Progenitor cell of endocrine pancreas (in vitro differentiated cells): ENCODE measurements at regions not wholly inside any gene's neighbourhood (a gene's known extent, or its start where the extent isn't known, plus 50 kb on each side); places are given as distances from the start of the nearest gene placed in this dataset.

Source experiments
- DNase-seq: peaks from one replicate; pipeline ENCODE4 v3.0.0; 2021; ENCODE audit warnings: low spot score; ENCODE audit not compliant: unreplicated experiment
- H3K27ac Mint-ChIP-seq: 2 replicates; pipeline ENCODE4 v1.8.0; 2021; ENCODE audit warnings: mild to moderate bottlenecking, moderate library complexity, mixed read lengths
- H3K27me3 Mint-ChIP-seq: 2 replicates; pipeline ENCODE4 v1.8.0; 2021; ENCODE audit warnings: mixed read lengths
- H3K36me3 Mint-ChIP-seq: 2 replicates; pipeline ENCODE4 v1.8.0; 2022; ENCODE audit warnings: mixed read lengths; ENCODE audit not compliant: insufficient read depth
- H3K4me1 Mint-ChIP-seq: 2 replicates; pipeline ENCODE4 v1.8.0; 2021; ENCODE audit warnings: low read depth, mixed read lengths
- H3K4me3 Mint-ChIP-seq: 2 replicates; pipeline ENCODE4 v1.8.0; 2021; ENCODE audit warnings: low read depth, mild to moderate bottlenecking, moderate library complexity, mixed read lengths
- H3K9me3 Mint-ChIP-seq: 2 replicates; pipeline ENCODE4 v1.8.0; 2021; ENCODE audit warnings: low read depth, mixed read lengths
- TF ChIP-seq, protein P1 (sequence below): fragments of 200-600 bp; sonication (generic); IDR thresholded peaks from one replicate; pipeline ENCODE4 v1.5.0; 2021; ENCODE audit warnings: antibody characterized with exemption, mild to moderate bottlenecking; ENCODE audit not compliant: unreplicated experiment

- DNase-seq, result no peak
- TF ChIP-seq, protein P1, sequence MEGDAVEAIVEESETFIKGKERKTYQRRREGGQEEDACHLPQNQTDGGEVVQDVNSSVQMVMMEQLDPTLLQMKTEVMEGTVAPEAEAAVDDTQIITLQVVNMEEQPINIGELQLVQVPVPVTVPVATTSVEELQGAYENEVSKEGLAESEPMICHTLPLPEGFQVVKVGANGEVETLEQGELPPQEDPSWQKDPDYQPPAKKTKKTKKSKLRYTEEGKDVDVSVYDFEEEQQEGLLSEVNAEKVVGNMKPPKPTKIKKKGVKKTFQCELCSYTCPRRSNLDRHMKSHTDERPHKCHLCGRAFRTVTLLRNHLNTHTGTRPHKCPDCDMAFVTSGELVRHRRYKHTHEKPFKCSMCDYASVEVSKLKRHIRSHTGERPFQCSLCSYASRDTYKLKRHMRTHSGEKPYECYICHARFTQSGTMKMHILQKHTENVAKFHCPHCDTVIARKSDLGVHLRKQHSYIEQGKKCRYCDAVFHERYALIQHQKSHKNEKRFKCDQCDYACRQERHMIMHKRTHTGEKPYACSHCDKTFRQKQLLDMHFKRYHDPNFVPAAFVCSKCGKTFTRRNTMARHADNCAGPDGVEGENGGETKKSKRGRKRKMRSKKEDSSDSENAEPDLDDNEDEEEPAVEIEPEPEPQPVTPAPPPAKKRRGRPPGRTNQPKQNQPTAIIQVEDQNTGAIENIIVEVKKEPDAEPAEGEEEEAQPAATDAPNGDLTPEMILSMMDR, result no peak
- Mint-ChIP-seq H3K9me3 (no peaks in the 10 kb centered on the region), H3K4me3 (no peak overlapping the region), H3K4me1 (no peaks in the 10 kb centered on the region), H3K36me3 (no peaks in the 10 kb centered on the region), H3K27me3 (peaks cover 15% of the 10 kb centered on the region), H3K27ac (no peak overlapping the region)
Measured at GRCh38 chr2:41736105-41736567, 311.7 kb upstream of the PKDCC start.

GRCh38 chr2:41736586-41736985 lies 311.2 kb upstream of the PKDCC start:
- no peaks in the 10 kb centered on the region for H3K36me3 Mint-ChIP-seq

GRCh38 chr2:41737888-41738287 lies 309.9 kb upstream of the PKDCC start:
- no peak overlapping the region for H3K4me3 Mint-ChIP-seq
- no peak overlapping the region for H3K27ac Mint-ChIP-seq
- peaks cover 15% of the 10 kb centered on the region for H3K27me3 Mint-ChIP-seq
- DNase-seq, result no peak
- no peaks in the 10 kb centered on the region for H3K36me3 Mint-ChIP-seq
- TF ChIP-seq, protein P1, result no peak
- H3K9me3 Mint-ChIP-seq, result no peaks in the 10 kb centered on the region
- no peaks in the 10 kb centered on the region for H3K4me1 Mint-ChIP-seq

More at GRCh38 chr2:41736586-41736985, 311.2 kb upstream of the PKDCC start:
- no peak overlapping the region for H3K27ac Mint-ChIP-seq
- H3K9me3 Mint-ChIP-seq, result no peaks in the 10 kb centered on the region
- TF ChIP-seq, protein P1, result no peak
- no peak overlapping the region for H3K4me3 Mint-ChIP-seq
- H3K27me3 Mint-ChIP-seq, result peaks cover 15% of the 10 kb centered on the region
- DNase-seq, result no peak
- no peaks in the 10 kb centered on the region for H3K4me1 Mint-ChIP-seq

DNA sequence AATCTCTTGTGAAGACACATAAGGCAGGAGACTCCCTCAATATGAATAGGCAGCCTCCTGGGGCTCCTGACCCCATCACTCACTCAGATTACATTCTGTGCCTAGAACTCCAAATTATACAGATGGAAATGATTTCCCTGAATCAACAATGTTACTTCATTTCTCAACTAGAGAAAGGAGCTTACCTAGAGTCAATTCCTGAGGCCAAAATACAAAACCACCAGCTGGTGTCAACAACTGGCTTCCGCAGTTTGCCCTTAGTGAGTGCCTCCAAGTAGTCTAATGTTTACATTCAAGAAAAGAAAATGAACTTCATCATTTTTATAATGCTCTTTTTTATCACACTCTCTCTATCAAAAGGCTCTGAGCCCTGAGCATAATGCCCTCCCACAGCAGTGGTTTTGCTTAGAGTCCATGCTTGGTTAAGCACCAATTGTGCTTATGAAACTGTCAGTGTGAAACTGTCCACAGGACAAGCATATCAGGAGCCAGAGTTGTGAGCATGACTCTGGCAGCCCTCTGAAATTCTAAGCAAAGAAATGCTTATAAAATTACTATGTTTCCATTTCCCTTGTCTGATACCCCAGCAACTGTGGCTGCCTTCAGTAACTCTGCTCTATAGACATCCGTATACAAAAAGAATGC lies 305.7 kb upstream of the PKDCC start:
- Mint-ChIP-seq H3K4me3 (no peak overlapping the region), H3K4me1 (no peaks in the 10 kb centered on the region), H3K9me3 (no peaks in the 10 kb centered on the region), H3K27ac (no peak overlapping the region), H3K27me3 (no peaks in the 10 kb centered on the region), H3K36me3 (no peaks in the 10 kb centered on the region)
- no peak for DNase-seq
- TF ChIP-seq, protein P1, result no peak

GRCh38 chr2:41743324-41743723 lies 304.5 kb upstream of the PKDCC start:
- Mint-ChIP-seq H3K27ac (no peak overlapping the region), H3K4me1 (no peaks in the 10 kb centered on the region), H3K4me3 (no peak overlapping the region), H3K27me3 (no peaks in the 10 kb centered on the region), H3K9me3 (no peaks in the 10 kb centered on the region), H3K36me3 (no peaks in the 10 kb centered on the region)
- DNase-seq, result no peak
- TF ChIP-seq, protein P1, result no peak
